ENCODE measurements at regions not wholly inside any gene's neighbourhood (a gene's known extent, or its start where the extent isn't known, plus 50 kb on each side); places are given as distances from the start of the nearest gene placed in this dataset.
A peak's percentile ranks its signal among the peaks of the same experiment; 100 is the strongest.

- no peak for TF ChIP-seq CTCF (IDR thresholded peaks at IDR 0.05; ENCODE audit: low read length, missing control alignments)
- no peak for DNase-seq (ENCODE audit: low read depth)
- no peak overlapping the region for H3K4me3 ChIP-seq (replicated peaks; ENCODE audit: low read depth, low read length)
Observed at GRCh38 chr12:58656254-58657009, 263.9 kb downstream of the LRIG3 start.

DNA sequence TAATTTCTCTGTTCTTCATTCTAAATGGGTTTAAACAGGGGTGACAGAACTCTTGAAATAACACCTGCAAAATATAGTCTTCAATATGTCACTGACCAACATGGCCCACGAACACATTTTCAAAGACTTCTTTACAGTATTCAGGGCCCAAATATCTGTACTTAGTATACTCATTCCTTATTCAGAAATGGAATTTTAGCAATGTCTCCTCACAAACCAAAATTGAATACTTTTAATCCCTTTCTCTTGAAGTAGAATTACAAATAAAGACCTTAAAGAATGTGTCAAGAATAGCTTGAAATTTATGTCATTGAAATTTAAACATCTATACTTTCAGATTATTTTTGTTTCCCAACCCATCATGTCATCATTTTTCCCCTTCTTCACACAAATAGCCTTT is 263.1 kb downstream of the LRIG3 start:
- no peak overlapping the region for H3K4me3 ChIP-seq (replicated peaks; ENCODE audit: low read depth, low read length)
- no peak for DNase-seq (ENCODE audit: low read depth)
- no peak for TF ChIP-seq CTCF (IDR thresholded peaks at IDR 0.05; ENCODE audit: low read length, missing control alignments)

DNA sequence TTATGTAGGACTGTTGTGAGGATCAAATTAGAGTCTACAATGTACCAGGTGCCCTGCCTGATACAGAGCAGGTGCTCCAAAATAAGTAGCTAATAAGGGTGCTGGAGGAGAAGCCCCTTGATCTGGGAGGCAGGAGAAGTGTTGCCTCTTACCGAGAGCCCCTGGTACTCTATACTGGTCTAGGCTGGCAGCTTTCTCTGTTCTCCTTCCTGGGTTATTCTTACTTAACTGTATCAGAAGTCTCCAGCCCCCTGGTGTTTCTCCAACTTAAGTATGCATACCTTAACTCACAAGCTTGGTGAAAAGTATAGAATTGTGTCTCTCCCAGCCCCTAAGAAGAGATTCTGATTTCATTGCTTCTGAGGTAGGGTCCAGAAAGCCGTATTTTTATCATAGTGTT is 254.9 kb downstream of the LRIG3 start:
- TF ChIP-seq CTCF (IDR thresholded peaks at IDR 0.05; ENCODE audit: low read length, missing control alignments), result no peak
- H3K4me3 ChIP-seq (replicated peaks; ENCODE audit: low read depth, low read length), result no peak overlapping the region
- DNase-seq (ENCODE audit: low read depth), result no peak

DNA sequence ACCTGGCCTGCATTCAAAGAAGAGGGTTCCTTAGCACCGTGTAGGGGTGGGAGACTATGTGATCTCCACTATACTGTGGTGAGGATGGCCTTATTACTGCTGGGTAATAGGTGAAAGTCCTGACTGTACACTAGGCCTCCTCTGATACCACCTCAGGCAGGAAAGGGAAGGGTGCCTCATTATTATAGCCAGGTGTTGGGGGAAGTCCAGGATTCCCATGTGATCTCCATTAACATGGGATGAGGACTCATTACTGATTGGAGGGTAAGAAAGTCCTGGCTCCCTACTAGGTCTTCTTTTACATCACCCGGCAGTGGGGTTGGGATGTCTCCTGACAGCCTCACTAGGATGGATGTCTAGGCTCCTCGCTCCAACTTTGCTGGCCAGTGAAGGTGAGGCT is 252.1 kb downstream of the LRIG3 start:
- H3K4me3 ChIP-seq (replicated peaks; ENCODE audit: low read depth, low read length), result no peak overlapping the region
- no peak for TF ChIP-seq CTCF (IDR thresholded peaks at IDR 0.05; ENCODE audit: low read length, missing control alignments)
- no peak for DNase-seq (ENCODE audit: low read depth)

- DNase-seq (ENCODE audit: low read depth), result peak; percentile 1
- H3K4me3 ChIP-seq (replicated peaks; ENCODE audit: low read depth, low read length), result no peak overlapping the region
- TF ChIP-seq CTCF (IDR thresholded peaks at IDR 0.05; ENCODE audit: low read length, missing control alignments), result no peak
Observed at GRCh38 chr12:58668871-58669270, 251.4 kb downstream of the LRIG3 start.

GRCh38 chr12:58670623-58671022 is 249.7 kb downstream of the LRIG3 start:
- H3K4me3 ChIP-seq (replicated peaks; ENCODE audit: low read depth, low read length), result no peak overlapping the region
- DNase-seq (ENCODE audit: low read depth), result no peak
- TF ChIP-seq CTCF (IDR thresholded peaks at IDR 0.05; ENCODE audit: low read length, missing control alignments), result no peak

GRCh38 chr12:58671196-58671595 is 249.1 kb downstream of the LRIG3 start:
- no peak for TF ChIP-seq CTCF (IDR thresholded peaks at IDR 0.05; ENCODE audit: low read length, missing control alignments)
- no peak for DNase-seq (ENCODE audit: low read depth)

More at GRCh38 chr12:58671196-58671595, 249.1 kb downstream of the LRIG3 start:
- no peak overlapping the region for H3K4me3 ChIP-seq (replicated peaks; ENCODE audit: low read depth, low read length)

All from fibroblast of pulmonary artery (primary cell).